UCSD-AML1 (cell line): ENCODE measurements at regions not wholly inside any gene's neighbourhood (a gene's known extent, or its start where the extent isn't known, plus 50 kb on each side); places are given as distances from the start of the nearest gene placed in this dataset.
"Not testable (repeated sequence)": the region's sequence is repeated elsewhere in the genome, so short reads cannot be mapped to it uniquely, and the experiment has no call there.

Experiments used
- DNase-seq: peaks from one replicate; lab custom pipeline; 2025; ENCODE audit not compliant: unreplicated experiment; lab: John Stamatoyannopoulos, UW

DNA sequence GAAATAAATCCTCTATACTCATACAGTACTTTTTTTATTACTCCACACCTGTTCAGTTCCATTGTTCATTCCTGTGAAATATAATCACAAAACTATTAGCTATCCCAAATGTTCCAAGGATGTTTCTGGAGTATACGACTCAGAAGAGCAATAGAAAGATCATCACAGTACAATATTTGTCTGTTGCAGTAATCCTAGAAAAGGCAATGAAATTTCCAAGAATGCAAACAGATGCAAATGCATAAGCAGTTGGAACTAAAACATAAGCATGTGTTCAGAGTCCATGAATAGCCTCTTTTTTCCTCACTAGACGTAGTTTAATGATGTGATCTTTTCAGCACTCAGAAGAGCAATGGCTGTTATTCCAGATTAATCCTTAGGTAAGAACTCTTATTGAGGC, 55.2 kb downstream of the RTL3 start:
- DNase-seq: no peak

DNA sequence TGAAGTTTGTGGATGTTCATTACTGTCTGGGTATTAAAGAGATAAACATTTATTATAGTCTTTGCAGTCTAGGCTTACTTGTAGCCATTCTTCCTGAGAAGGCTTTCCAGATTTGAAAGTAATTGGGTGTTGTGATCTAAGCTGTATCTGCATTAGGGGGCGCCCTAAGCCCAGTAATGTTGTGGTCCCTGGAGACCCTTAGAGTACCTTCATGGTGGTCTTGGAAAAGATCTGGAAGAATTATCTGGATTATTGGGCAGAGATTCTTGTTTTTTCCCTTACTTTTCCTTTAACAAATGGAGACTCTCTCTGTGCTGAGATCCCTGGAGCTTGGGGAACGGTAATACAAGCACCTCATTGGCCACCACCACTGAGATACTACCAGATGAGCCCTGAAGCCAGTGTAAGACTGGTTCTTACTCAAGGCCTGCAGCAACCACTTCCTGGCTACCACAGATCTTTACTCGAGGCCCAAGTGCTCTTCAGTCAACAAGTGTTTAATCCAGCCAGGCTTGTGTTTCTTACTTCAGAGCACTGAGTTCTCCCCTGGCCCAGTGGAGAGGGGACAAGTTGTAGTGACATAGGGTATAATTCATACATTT, 63.1 kb downstream of the RTL3 start:
- DNase-seq: no peak

DNA sequence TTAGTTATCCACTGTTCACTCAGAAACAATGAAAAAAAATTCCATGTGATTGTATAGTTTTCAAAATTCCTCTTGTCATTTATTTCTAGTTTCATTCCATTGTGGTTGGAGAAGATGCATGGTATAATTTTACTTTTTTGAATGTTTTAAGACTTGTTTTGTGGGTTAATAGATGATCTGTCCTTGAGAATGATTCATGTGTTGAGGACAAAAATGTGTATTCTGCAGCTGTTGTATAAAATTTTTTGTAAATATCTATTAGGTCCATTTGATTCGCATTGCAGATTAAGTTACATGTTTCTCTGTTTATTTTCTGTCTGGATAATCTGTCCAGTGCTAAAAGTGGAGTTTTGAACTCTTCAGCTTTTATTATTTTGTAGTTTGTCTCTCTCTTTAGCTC, 65.4 kb downstream of the RTL3 start:
- DNase-seq: no peak

DNA sequence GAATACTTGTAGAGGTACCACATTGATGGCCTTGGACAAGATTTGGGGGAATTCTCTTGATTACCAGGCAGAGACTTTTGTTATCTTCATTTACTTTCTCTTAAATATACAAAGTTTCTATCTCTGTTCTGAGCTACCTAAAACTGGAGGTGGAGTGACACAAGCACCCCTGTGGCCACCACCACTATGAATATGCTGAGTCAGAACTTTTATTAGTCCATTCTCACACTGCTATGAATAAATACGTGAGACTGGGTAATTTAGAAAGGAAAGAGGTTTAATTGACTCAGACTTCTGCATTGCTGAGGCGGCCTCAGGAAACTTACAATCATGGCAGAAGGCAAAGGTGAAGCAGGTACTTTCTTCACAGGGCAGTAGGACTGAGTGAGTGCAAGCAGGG, 67.1 kb downstream of the RTL3 start:
- no peak for DNase-seq

DNA sequence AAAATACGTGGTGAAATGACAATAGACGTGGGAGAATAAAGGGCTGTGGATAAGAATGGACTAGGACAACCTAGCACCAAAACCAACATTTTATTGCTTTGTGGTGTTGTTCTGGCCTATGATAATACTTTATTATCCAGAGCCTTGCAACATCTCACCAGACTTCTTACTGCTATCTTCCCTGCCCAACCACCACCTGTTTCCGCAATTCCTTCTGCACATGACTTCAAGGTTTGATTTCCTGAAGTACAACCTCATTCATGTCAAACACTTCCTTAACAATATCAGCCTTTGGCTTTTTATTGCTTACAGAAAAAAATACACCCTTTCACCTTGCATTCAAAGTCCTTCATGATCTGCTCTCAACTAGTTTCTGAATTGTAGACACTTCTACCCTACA, 84.8 kb downstream of the RTL3 start:
- peak; percentile 16 for DNase-seq

DNA sequence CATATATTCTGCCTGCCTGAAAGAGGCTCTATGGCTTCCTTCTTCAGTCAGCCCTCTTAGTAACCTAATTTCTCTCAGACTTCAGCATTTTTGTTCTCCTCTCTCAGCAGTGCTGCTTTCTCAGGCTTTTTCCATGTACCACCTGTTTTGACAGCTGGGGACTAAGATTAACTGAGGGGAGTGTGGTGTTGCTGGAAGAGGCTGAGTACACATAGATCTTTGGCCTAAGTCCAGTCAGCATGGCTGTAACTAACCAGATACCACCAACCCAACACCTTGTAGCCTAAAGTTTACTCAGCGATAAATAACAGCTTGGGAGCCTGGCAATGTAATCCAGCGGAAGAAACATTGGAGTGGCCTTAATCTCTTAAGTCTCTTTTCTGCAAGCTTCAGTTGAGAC, 85.5 kb downstream of the RTL3 start:
- DNase-seq: no peak

DNA sequence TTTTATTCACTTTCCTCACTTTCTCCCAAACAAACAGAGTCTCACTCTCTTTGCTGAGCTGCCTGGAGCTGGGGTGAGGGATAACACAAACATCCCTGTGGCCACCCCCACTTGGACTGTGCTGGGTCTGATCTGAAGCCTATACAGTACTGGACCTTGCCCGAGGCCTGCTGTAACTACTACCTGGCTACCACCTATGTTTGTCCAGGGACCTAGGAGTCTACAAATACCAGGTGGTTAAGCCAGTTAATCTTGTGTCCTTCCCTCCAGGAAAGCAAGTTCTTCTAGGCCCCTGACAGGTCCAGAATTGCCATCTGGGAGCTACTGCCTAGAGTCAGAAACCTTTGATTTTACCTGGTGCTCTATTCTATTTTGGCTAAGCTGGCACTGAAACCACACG, 87.3 kb downstream of the RTL3 start:
- DNase-seq: no peak

DNA sequence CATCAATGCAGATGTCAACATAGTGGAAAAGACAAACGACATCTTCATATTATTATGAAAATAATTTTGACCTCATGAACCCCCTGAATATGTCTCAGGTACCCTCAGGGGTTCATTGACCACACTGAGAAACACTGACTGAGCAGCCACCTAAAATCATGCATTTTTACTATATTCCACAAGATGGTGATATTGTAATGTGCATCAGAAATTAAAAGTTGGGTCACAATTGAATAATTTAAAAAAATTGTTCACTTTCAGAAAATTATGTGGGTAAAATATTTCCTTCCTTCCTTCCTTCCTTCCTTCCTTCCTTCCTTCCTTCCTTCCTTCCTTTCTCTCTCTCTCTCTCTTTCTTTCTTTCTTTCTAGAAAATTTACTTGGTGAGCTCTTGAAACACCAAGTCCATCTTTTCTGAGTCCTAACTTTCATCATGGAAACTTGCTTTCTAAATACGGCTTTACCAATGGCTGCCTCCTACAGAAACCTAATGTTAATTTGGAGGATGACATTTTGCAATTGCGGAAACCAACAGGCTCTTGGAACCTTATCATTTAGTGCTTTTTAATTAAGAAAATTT, 103.6 kb downstream of the RTL3 start:
- no peak for DNase-seq

DNA sequence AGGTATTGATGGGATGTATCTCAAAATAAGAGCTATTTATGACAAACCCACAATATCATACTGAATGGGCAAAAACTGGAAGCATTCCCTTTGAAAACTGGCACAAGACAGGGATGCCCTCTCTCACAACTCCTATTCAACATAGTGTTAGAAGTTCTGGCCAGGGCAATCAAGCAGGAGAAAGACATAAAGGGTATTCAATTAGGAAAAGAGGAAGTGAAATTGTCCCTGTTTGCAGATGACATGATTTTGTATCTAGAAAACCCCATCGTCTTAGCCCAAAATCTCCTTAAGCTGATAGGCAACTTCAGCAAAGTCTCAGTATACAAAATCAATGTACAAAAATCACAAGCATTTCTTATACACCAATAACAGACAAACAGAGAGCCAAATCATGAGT, 106.5 kb downstream of the RTL3 start:
- DNase-seq: not testable (repeated sequence)

DNA sequence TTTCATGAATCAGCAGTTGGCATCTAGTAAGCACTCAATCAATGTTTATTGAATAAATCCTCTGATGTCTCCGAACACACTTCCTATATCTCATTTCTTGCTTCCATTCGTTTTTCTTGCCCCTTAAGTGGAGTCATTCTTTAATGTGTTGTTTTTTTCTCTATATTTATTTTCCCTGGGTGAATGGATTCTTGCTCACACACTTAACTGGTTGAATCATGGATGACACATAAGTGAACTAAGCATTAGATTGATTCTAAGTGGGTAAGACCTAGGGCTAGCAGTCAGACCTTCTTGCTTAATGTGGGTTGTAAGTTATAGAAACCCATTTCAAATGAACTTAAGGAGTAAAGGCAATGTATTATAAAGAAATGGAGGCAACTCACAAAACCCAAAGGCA, 111.1 kb downstream of the RTL3 start:
- no peak for DNase-seq

DNA sequence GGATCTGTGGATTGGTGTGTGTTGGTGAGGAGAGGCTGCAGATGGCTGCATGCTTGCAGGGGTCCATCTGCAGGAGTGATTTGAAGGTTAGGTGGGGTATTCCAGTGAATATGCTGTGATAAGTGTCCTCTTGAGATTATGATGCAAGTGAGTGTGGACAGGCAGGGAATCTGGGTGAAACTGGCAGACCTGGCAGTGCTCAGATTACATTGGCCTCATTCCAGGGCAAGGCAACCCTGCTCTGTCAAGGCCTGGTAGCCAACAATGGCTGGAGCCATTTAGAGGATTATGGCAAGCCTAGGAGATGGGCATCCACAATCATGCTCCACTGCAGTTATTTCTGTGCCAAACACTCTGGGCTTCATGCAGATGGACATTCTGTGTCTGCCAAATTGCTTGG, 113.9 kb downstream of the RTL3 start:
- DNase-seq: no peak

DNA sequence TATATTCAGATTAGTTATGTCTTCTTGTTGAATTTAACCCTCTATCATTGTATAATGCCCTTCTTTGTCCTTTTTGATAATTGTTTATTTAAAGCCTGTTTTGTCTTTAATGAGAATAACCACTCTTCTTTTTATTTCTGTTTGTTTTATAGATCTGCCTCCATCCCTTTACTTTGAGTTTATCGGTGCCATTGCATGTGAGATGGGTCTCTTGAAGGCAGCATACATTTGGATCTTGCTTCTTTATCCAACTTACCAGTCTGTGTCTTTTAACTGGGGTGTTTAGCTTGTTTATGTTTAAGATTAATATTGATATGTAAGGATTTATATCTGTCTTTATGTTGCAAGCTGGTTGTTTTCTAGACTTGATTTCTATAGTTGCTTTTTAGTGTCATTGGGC, 115.8 kb downstream of the RTL3 start:
- DNase-seq: no peak

DNA sequence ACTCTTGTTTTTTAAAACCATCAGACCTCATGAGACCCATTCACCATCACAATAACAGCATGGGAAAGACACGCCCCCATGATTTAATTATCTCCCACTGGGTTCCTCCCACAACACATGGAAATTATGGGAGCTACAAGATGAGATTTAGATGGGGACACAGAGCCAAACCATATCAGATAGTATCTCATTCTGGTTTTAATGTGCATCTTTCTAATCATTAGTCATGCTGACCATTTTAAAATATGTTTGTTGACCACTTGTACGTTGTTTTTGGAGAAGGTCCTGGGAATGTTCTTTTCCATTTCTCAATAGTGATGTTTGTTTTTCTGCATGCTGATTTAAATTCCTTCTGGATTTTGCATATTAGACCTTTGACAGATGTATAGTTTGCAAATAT, 119.0 kb downstream of the RTL3 start:
- DNase-seq: no peak

DNA sequence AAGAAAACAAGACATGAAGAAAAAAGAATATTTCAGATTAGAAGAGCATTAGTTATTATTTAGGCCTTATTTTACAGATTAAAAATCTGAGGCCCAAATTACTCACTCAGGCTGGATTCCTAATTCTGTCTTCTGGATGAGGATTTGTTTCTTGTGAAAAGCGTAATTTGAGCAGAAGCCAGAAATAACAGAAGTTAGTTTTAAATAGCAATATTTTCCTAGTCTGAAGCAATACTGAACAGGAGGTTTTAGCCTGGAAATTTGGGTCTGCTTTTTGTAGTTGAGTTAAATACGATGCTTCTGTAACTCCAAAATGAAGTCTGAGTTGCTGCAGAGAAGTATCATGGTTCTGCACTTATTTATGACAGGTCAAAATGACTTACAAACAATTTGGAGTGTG, 124.9 kb downstream of the RTL3 start:
- no peak for DNase-seq

DNA sequence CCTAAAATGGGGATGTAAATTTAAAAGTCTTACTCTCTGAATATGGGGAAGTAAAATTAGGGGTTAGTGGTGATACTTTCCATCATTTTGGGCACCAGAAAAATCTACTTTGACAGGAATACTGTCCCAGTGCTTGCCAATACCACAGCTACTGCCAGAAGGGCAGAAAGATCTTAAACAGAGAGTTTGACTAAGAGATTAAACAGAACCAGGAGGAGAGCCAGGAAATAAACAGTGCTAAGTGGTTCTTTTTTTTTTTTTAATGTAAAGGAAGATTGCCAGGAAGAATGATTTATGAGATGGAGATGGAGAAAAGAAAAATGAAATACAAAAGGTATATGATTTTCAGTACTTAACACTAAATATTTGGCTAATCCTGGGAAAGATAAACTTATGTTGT, 126.8 kb downstream of the RTL3 start:
- no peak for DNase-seq

DNA sequence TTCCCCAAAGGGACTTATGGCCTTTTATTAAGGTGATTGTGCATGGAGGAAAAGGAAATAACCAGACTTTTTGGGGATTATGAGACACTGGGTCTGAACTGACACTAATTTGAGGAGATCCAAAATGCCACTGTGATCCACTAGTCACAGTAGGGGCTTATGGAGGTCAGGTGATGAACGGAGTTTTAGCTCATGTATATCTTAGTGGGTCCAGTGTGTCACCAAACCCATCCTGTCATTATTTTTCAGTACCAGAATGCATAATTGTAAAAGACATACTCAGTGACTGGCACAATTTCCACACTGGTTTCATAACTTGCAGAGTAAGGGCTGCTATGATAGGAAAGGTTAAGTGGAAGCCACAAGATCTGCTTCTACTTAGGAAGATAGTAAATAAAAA, 131.3 kb downstream of the RTL3 start:
- DNase-seq: no peak

DNA sequence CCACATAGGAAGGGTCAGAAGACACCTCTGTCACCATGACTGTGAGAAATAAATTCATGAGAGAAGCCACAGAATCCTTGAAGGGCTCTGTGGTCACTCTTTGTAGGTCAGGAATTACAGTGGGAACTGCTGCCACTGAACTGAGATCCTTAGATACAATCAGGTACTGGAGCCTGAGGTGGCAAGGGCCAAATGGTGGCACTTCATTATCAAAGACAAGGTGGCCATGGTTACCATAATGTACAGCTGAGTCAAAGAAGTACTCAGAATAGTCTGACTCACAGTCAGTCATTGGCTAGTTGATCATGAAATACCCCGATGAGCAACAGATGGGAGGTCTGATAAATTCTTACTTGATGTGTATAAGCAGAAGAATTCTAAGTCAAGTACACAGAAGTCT, 131.9 kb downstream of the RTL3 start:
- DNase-seq: no peak

DNA sequence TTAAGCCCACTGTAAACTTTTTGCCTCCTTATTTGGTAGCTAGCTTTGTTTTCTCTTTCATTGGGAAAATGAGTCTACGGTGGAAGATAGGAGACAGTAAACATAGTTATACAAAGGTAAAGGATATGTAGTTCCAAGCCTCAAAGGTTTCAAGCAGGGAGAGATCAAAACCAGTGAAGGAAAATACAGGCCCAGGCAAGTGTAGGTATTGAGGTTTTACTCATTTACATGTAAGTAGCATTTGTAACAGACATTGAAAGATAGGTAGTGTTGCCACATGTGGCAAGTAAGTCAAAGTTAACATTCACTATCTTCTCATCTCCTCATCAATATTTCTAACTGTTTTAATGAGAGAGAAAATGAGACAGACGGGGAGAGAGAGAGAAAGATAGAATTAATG, 136.5 kb downstream of the RTL3 start:
- no peak for DNase-seq

DNA sequence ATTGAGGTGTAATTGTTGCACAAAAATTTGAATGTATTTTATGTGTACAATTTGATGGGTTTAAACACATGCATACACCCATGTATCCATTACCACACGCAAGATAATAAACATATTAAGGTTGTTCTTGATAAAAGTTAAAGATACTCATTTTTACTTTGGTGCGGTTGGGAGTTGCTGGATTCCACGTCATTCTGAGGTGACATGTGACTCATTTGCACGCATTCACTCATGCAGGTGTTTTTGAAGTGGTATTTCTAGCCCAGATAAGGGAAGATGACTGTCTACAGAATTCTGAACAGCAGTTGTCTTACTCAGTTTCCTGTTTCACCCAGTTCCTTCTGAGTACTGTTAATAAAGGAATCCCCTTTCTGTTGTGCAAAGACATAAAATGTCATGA, 142.0 kb downstream of the RTL3 start:
- no peak for DNase-seq

DNA sequence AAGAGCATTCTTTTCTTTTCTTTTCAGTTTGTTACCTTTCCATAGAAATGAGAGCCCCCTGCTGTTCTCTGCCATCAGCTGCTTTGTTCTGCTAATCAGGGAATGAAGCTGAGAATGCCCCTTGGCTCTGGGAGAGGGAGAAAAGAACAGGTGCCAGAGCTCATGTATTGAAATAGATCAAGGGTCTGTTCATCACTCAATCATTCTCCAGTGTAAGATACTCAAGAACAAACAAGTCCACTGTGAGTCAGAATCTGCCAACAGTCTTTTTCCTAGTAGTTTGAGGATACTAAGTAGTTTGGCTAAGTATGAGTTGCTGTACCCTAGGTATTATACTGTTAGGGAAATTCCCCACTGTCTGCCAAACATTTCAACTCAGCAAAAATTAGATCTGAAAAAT, 144.3 kb downstream of the RTL3 start:
- DNase-seq: no peak

DNA sequence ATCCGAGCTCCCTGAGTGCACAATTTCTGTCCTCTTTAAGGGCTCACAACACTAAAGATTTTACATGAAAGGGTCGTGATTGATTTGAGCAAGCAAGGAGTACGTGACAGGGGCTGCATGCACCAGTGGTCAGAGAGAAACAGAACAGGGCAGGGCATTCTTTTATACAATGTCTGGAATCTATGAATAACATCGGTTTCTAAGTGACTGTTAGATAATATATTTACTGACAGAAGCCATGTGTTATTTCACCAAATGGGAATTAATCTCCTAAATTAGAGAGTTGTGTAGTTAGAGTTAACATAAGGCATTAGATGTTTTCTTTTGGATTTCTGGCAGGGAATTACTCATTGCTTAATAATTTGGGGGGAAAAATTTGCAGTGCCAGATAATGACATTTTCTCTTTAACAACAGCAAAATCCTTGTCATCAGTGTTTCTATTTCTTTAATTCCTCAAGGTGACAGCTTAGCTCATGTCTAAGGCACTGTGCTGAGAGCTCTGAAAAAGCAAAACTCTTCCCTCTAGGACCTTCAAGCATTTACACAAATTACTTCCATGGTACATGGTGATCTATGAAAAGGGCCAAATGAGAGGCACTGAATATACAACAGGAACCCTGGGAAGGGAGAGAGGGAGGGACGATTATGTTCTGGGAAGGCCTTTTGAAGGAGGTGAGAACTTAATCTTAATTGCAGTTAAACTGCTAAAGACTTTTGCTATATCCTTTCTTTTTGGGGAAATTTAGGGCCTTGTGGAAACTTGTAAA, 145.0 kb downstream of the RTL3 start:
- DNase-seq: no peak

DNA sequence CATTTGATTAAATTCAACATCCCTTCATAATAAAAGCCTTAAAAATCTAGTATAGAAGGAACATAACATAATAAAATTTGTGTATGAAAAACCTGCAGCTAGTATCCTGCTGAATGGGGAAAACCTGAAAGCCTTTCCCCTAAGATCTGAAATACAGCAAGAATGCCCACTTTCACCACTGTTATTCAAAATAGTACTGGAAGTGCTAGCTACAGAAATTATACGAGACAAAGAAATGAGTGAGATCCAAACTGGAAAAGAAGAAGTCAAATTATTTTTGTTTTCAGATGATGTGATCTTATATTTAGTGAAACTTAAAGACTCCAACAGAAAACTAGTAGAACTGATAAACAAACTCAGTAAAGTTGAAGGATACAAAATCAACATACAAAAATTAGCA, 152.9 kb downstream of the RTL3 start:
- DNase-seq: no peak

DNA sequence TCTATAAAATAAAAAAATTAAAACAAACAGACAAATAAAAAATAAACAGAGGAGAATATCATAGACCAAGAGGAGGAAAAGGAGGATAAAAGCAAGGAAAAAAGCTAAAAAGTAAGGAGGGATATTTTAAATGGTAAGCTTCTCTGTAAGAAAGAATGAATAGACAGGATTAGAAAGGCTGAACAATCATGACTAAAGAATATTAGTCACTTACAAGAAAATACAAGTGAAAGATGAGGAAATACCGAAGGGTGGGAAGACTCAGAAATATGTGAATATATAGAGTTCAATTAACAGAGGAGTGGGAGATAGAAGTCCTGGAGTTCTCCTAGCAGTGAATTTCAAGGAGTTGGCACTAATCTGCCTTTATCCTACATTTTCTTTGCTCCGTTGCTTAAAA, 162.6 kb downstream of the RTL3 start:
- DNase-seq: no peak
